Panc1 (cell line): ENCODE measurements at regions not wholly inside any gene's neighbourhood (a gene's known extent, or its start where the extent isn't known, plus 50 kb on each side); places are given as distances from the start of the nearest gene placed in this dataset.

ENCODE experiments used
- CTCF ChIP-seq: fragments of 450-650 bp; IDR thresholded peaks from 2 replicates; pipeline ENCODE4 v1.5.1; 2017; ENCODE audit warnings: mild to moderate bottlenecking
- POLR2AphosphoS5 ChIP-seq: IDR thresholded peaks from 2 replicates; pipeline ENCODE4 v1.6.1; 2012; ENCODE audit warnings: mild to moderate bottlenecking, low read depth, low read length, moderate library complexity
- SIN3A ChIP-seq: IDR thresholded peaks from 2 replicates; pipeline ENCODE4 v1.6.1; 2012; ENCODE audit warnings: low read depth, mild to moderate bottlenecking, low read length, moderate library complexity, borderline replicate concordance; ENCODE audit not compliant: insufficient read depth
- TCF7L2 ChIP-seq: IDR thresholded peaks from 2 replicates; pipeline ENCODE4 v1.6.1; 2011; ENCODE audit warnings: mild to moderate bottlenecking, low read depth, low read length, inconsistent platforms
- TF ChIP-seq, protein P1 (sequence below), 2 experiments: IDR thresholded peaks; 2 replicates each; pipeline ENCODE4 v1.6.1; 2011 to 2012; ENCODE audit warnings: low read depth in 2 of 2, control low read depth in 1 of 2, low read length in 1 of 2, mild to moderate bottlenecking in 1 of 2, moderate library complexity in 1 of 2; ENCODE audit not compliant: insufficient read depth in 1 of 2

DNA sequence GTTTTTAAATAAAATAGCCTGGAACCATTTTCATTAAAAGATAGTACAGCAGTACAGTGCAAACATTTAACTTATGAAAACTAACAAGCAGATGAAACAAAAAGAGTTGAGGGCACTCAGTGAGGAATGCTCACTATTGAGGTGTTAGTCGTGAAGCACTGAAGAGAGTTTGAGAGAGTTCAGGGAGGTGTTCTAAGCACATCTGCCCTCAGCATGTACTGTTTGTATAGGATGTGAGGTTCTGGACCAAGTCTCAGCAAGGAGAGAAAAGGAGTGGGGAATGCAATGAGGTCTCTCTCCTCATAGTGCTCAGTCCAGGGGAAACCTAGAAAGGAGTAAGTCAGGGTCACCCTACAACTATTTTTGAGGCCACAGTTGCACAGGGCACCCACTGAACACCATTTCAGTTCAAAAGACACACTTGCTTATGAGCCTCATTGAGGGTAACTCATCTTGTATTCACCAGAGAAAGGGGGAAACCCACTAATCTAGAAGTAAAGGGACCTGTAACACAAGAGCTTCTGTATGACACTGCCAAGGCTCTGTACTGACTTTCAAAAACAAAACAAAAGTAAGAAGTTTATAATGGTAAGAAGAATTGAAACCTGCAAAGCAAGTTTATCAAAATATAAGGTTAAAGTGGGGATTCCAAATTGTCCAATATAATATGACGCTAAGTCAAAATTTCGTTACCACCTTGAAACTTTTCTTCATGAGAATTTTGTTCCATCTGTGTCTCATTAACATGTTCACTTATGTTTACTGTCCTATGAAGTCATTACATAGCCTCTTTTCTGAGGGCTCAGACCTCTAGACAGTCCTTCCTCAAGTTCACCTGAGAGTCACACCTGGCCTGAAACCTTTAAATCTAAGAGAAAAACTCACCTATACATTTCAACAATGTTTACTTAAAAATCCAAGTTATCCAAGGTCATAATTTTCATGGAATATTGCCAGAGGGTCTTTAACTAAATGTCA is 275.3 kb downstream of the ETS1 start:
- no peak for TF ChIP-seq CTCF
- no peak for TF ChIP-seq TCF7L2
- TF ChIP-seq, protein P1, sequence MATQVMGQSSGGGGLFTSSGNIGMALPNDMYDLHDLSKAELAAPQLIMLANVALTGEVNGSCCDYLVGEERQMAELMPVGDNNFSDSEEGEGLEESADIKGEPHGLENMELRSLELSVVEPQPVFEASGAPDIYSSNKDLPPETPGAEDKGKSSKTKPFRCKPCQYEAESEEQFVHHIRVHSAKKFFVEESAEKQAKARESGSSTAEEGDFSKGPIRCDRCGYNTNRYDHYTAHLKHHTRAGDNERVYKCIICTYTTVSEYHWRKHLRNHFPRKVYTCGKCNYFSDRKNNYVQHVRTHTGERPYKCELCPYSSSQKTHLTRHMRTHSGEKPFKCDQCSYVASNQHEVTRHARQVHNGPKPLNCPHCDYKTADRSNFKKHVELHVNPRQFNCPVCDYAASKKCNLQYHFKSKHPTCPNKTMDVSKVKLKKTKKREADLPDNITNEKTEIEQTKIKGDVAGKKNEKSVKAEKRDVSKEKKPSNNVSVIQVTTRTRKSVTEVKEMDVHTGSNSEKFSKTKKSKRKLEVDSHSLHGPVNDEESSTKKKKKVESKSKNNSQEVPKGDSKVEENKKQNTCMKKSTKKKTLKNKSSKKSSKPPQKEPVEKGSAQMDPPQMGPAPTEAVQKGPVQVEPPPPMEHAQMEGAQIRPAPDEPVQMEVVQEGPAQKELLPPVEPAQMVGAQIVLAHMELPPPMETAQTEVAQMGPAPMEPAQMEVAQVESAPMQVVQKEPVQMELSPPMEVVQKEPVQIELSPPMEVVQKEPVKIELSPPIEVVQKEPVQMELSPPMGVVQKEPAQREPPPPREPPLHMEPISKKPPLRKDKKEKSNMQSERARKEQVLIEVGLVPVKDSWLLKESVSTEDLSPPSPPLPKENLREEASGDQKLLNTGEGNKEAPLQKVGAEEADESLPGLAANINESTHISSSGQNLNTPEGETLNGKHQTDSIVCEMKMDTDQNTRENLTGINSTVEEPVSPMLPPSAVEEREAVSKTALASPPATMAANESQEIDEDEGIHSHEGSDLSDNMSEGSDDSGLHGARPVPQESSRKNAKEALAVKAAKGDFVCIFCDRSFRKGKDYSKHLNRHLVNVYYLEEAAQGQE (IDR thresholded peaks at IDR 0.05; ENCODE audit: insufficient read depth in 1 of 2, low read depth in 2 of 2, low read length in 1 of 2), result no peak
- no peak for TF ChIP-seq SIN3A
- TF ChIP-seq POLR2AphosphoS5, result no peak
